ENCODE measurements at regions not wholly inside any gene's neighbourhood (a gene's known extent, or its start where the extent isn't known, plus 50 kb on each side); places are given as distances from the start of the nearest gene placed in this dataset.
A peak's percentile ranks its signal among the peaks of the same experiment; 100 is the strongest.

GRCh38 chr3:159881208-159881607, 107.4 kb upstream of the IL12A start:
- DNase-seq (ENCODE audit: low read depth), result no peak
- no peak for FAIRE-seq
- TF ChIP-seq CTCF (IDR thresholded peaks at IDR 0.05; ENCODE audit: insufficient read depth, low read length, severe bottlenecking), result no peak
- Histone ChIP-seq H3K4me3 (ENCODE audit: low read depth, low read length) (no peak overlapping the region), H3K27me3 (ENCODE audit: control insufficient read depth, insufficient read depth, low read length) (no peaks in the 10 kb centered on the region), H3K36me3 (ENCODE audit: control insufficient read depth, insufficient read depth, low read length) (no peaks in the 10 kb centered on the region)

- no peak for FAIRE-seq
- no peak overlapping the region for H3K4me3 ChIP-seq (ENCODE audit: low read depth, low read length)
- TF ChIP-seq CTCF (IDR thresholded peaks at IDR 0.05; ENCODE audit: insufficient read depth, low read length, severe bottlenecking), result no peak
- DNase-seq (ENCODE audit: low read depth), result peak; percentile 99
- no peaks in the 10 kb centered on the region for H3K27me3 ChIP-seq (ENCODE audit: control insufficient read depth, insufficient read depth, low read length)
- no peaks in the 10 kb centered on the region for H3K36me3 ChIP-seq (ENCODE audit: control insufficient read depth, insufficient read depth, low read length)
Observed at GRCh38 chr3:159881828-159882309, 106.8 kb upstream of the IL12A start.

DNA sequence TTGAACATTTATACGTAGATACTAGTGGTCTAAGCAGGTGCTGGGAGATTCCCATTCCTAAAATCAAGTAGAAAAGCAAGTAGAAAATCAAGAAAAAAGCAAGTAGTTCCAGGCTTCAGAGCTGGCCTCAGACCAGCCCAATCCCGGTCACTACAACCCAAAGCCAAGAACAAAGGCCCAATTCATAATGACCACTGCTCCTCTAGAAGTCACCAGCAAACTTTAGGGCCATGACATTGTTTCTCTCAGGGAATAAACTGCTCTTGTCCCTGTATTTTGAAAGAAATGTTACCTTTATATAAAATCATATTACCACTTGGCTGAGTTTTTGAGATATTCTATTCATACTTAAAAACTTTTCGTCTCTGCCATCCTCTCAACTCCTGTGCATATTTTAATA, 106.3 kb upstream of the IL12A start:
- Histone ChIP-seq H3K27me3 (ENCODE audit: control insufficient read depth, insufficient read depth, low read length) (no peaks in the 10 kb centered on the region), H3K4me3 (ENCODE audit: low read depth, low read length) (no peak overlapping the region), H3K36me3 (ENCODE audit: control insufficient read depth, insufficient read depth, low read length) (no peaks in the 10 kb centered on the region)
- FAIRE-seq (no peak), DNase-seq (ENCODE audit: low read depth) (no peak)
- TF ChIP-seq CTCF (IDR thresholded peaks at IDR 0.05; ENCODE audit: insufficient read depth, low read length, severe bottlenecking), result no peak

DNA sequence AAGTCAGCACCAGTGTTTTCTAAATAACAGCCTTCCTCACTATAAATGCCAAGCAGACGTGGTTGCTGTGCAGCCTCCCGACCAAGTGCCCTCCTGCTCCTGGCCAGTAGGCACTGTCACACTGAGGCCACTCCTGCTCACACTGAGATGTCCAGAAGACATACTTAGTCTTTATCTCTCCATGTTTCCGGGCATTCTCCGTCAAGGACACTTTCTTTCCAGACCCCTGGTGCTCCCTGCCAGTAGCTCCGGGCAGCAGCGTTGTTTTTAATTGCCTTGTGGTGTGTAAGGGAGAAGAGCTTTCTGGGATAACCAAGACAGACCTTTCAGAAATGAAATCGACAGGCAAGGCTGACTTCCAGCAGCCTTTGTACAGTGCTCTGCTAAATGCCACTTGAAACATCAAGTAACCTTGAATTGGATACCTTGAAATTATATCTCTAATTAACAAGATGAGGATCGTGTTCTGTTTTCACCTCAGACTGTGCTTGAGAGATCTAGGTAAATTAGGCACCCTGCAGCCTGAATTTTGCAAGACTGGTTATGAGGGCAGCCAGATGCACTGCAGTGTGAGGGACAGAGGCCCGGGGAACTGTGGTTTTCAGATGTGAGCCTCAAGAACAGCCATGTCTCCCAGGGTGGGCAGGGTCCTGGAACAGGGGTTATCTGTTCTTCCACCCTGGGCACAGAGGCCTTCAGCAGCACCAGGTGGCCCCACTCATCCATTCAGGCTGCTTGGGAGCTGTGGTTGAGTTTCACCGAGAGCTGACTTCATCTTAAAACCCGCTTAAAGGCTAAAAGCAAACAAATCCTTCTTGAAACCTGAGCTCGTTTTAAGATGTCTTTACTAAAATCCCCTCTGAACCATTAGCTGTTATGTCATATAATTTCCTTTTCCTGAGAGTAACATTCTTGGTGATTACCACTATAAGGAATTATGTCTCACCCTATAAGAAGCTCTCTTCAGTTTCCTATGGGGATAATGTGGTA, 105.5 kb upstream of the IL12A start:
- no peaks in the 10 kb centered on the region for H3K27me3 ChIP-seq (ENCODE audit: control insufficient read depth, insufficient read depth, low read length)
- DNase-seq (ENCODE audit: low read depth) (peak; percentile 84), FAIRE-seq (no peak)
- H3K36me3 ChIP-seq (ENCODE audit: control insufficient read depth, insufficient read depth, low read length), result no peaks in the 10 kb centered on the region
- TF ChIP-seq CTCF (IDR thresholded peaks at IDR 0.05; ENCODE audit: insufficient read depth, low read length, severe bottlenecking), result no peak
- no peak overlapping the region for H3K4me3 ChIP-seq (ENCODE audit: low read depth, low read length)

GRCh38 chr3:159884661-159885402, 103.8 kb upstream of the IL12A start:
- Histone ChIP-seq H3K27me3 (ENCODE audit: control insufficient read depth, insufficient read depth, low read length) (no peaks in the 10 kb centered on the region), H3K36me3 (ENCODE audit: control insufficient read depth, insufficient read depth, low read length) (no peaks in the 10 kb centered on the region), H3K4me3 (ENCODE audit: low read depth, low read length) (no peak overlapping the region)
- FAIRE-seq, result no peak
- TF ChIP-seq CTCF (IDR thresholded peaks at IDR 0.05; ENCODE audit: insufficient read depth, low read length, severe bottlenecking), result peak; percentile 42
- peak; percentile 61 for DNase-seq (ENCODE audit: low read depth)

Data from bronchial epithelial cell (primary cell).